HG02885 (cell line): ENCODE measurements at regions not wholly inside any gene's neighbourhood (a gene's known extent, or its start where the extent isn't known, plus 50 kb on each side); places are given as distances from the start of the nearest gene placed in this dataset.
A peak's percentile ranks its signal among the peaks of the same experiment; 100 is the strongest.

Experiments used
- ATAC-seq: cut with Tn5 transposase; IDR thresholded peaks from one replicate; pipeline ENCODE4 v1.9.1; 2021; ENCODE audit warnings: mild to moderate bottlenecking; ENCODE audit not compliant: unreplicated experiment, poor library complexity

DNA sequence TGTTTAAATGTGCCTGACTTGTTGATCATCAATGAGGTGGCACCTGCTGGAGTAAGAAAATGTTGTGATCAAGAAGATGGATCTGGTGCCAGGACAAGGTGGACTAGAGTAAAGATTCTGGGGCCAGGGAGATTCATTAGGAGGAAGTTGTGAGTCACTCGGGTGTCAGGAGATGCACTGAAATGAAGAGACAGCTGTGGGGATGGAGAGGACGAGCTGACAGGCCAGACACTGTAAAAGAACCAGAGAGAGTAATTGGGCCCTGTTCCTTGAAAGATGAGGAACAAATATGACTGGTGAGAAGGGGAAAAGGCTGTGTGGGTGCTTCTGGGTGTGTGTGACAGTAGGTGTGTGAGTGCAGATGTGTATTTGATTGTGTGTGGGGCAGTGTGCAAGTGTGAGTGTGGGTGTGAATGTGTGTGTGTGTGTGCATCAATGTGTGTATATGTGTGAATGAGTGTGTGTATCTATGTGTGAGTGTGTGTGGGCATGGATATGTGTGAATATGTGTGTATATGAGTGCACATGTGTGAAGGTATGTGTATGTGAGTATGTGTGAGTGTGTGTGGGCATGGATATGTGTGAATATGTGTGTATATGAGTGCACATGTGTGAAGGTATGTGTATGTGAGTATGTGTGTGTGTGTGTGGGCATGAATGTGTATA lies 260.5 kb downstream of the RFC3 start:
- no peak for ATAC-seq

DNA sequence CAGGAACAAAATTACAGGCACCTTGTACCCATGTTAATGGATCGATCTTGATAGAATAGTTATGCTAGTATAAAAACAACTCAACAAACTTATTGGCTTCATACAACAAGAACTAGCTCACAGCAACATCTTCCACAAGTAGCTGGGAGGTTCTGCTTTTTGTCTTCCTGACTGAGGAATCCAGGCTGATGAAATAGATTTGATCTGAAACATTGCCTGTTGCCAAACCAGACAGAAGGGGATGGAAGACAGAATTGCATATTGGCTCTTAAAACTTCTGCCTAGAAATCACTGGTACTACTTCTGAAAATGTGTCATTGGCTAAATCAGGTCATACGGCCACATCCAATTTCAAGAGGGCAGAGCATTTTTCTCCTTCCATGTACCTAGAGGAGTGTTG lies 267.3 kb downstream of the RFC3 start:
- no peak for ATAC-seq

GRCh38 chr13:34086281-34086680 lies 268.3 kb downstream of the RFC3 start:
- ATAC-seq = peak; percentile 85

- ATAC-seq = no peak
Measured at GRCh38 chr13:34087791-34088190, 269.8 kb downstream of the RFC3 start.

DNA sequence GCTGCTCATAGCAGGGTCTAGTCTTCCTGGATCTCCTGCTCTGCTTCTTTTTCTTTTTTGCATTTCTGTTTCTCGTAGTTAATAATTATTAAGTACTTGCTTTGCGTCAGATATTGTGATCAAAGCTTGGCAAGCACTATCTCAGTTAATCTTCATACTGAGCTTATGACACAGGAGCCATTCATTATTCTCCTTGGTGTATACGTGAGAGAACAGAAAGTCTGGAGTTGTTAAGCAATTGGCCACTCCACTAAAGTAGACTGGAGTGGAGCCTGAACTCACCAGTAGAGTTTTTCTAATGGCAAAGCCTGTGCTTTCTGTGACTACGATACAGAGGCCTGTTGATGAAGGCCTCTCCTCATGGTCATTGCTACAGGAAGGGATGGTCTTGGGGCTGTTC lies 285.9 kb downstream of the RFC3 start:
- no peak for ATAC-seq

DNA sequence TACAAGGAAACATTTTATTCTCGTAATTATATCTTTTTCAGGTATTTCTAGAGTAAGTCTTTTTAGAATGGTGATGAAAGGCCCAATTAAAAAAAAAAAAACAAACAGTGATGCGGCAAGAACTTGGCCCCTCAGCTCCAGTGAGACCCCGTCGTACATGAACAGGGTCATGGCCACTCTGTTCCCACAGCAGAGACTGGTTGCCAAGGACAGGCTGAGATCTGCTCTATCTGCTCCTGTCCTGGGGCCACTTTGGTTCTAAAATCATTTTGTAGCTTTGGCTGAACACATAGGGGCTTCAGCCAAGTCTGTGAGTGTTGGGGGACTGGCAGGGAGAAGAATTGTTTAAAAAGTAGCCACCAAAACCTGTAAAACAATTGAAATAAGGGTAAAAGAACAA lies 286.9 kb downstream of the RFC3 start:
- ATAC-seq = no peak

DNA sequence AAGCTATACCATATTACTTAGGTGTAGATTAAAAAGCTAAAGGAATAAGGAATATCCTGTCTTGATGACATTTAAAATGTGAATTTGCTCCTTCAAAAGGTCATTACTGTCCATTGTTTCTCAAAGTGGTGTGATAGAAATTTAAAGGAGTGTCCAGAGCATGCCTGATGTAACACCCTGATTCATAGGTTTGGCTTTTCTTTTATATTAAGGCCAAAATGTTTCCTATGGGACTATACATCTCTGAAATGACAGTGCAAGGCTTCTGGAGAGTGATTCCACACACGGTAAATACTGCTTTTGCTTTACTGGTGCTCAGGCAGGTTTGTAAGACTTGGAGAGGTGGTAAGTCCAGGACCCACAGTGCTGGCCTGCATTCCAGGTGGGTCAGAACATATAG lies 289.9 kb downstream of the RFC3 start:
- ATAC-seq = no peak

- no peak for ATAC-seq
Measured at GRCh38 chr13:34108410-34108809, 290.5 kb downstream of the RFC3 start.

- peak; percentile 50 for ATAC-seq
Measured at GRCh38 chr13:34114581-34114980, 296.6 kb downstream of the RFC3 start.

DNA sequence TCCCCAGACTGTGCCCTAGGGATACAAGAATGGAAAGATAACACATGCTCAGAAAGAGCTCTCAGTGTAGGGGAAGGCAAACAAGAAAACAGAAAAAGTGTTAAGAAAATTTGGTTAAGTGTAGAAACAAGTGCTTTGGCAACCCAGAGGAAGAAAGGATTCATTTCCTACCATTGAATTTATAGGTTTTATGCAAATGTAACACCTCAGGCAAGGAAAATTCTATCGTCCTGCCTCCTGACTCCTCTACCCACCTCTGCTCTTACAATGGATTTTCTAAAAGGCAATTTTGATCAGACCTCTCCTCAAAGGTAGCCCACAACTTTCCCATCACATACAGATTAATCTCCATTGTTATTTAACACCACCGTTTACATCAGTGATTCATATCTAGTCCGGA lies 298.7 kb downstream of the RFC3 start:
- ATAC-seq = no peak

GRCh38 chr13:34124666-34125306 lies 306.8 kb downstream of the RFC3 start:
- ATAC-seq = no peak

GRCh38 chr13:34127523-34127922 lies 309.6 kb downstream of the RFC3 start:
- no peak for ATAC-seq

GRCh38 chr13:34128661-34129060 lies 310.7 kb downstream of the RFC3 start:
- ATAC-seq = no peak

DNA sequence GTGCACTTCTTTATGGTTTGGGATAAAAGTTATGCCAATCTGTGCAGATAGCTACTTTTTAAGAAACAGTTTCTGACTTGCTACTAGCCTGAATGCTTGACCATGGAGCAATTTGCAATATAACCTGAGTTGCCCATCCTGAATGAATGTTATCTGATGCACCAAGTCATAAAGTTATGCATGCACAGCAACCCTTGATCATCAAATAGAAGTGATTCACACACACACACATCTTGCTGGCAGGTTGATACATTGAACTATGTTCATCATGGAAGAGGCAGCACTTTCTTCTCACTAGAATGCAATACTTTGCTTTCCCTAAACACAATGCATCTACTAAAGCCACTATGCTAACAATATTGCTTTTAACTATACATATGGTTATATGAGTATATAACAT lies 311.5 kb downstream of the RFC3 start:
- ATAC-seq = no peak

GRCh38 chr13:34137200-34137599 lies 319.3 kb downstream of the RFC3 start:
- ATAC-seq = no peak

DNA sequence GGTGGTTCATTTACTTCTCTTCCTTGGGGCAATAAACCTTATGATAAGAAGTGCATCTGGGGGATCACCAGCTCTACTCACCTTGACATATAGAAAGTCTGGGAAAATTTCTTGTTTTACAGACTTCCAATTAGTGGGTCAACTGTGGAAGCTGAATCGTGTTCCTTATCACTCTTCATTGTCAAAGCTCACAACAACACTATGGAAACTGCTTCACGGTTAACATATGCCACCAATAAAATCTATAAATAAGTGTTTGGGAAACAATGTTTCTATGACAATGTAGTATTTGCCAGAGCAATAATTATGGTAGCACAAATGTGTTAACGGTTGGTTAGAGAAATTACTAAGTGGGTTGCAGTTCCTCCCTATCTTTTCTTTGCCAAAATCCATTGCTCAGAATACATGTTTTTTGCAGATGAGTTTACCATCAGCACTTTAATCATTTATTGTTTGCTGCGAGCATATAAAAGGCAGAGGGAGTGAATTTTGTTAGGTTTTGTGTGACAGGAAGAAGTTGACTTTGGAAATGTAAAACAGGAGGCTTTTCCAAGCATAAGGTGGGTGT lies 321.8 kb downstream of the RFC3 start:
- ATAC-seq = no peak

- ATAC-seq = no peak
Measured at GRCh38 chr13:34143637-34144036, 325.7 kb downstream of the RFC3 start.

- no peak for ATAC-seq
Measured at GRCh38 chr13:34144142-34144541, 326.2 kb downstream of the RFC3 start.

DNA sequence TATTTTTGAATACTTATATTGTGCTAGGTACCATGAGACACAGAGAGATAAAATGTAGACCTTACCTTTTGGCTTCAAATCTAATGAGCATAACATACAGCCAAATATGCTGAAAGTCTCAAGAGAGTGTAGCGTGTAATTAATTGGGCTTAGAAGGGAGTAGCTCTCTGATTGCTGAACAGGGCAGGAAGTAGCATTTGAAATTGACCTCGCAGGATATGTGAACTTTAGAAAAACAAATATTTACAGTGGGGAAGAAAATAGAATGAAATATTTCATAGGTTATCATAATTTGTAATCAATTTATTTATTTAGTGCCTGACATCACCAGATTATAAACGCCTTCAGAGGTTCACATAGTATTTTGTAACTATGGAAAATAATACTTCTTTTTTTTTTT lies 327.1 kb downstream of the RFC3 start:
- no peak for ATAC-seq

GRCh38 chr13:34148359-34148758 lies 330.4 kb downstream of the RFC3 start:
- ATAC-seq = no peak

DNA sequence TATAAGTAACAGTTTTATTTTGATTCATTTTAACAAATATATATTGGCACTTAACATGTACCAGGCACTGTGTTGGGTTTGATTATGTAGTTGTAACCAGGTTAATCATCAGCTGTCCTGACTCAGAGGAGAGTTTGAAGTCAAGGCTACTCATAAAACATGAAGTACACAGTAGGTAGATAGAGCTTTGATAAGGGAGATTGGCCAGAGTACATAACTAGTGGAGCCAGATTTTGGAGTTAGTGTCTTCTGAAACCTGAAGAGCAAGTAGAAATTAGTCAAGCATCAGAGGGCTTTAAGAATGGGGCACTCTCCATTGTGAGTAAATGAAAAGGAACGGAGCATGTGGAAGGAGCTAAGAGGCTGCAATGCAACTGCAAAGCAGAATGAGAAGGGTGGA lies 333.9 kb downstream of the RFC3 start:
- no peak for ATAC-seq

DNA sequence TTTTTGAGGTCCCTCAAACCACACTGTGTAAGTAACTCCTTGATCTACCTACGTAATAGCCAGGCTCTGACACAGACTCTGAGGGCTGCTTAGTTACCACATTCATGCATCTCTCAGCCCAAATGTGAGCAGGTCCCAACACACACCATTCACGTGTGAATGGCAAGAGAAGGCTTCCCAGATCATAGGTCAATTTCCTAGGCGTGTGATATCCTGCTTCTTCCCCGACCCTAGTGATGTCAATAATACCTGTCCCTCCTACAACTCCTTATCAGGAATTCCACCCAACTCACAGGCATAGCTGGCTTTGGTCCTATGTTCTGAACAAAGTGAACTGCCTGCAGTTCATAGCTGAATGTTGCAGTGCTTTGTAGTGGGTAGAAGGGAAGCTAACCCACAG lies 334.5 kb downstream of the RFC3 start:
- ATAC-seq = no peak
